ENCODE measurements at regions not wholly inside any gene's neighbourhood (a gene's known extent, or its start where the extent isn't known, plus 50 kb on each side); places are given as distances from the start of the nearest gene placed in this dataset.
A peak's percentile ranks its signal among the peaks of the same experiment; 100 is the strongest.

DNA sequence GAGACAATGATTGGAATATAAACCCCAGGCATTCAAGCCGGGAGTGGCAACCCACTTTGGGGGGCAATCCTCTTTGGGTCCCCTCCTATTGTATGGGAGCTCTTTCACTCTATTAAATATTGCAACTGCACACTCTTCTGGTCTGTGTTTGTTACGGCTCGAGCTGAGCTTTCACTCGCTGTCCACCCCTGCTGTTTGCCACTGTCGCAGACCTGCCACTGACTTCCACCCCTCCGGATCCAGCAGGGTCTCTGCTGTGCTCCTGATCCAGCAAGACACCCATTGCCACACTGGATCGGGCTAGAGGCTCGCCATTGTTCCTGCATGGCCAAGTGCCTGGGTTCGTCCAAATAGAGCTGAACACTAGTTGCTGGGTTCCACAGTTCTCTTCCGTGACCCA lies 222.8 kb upstream of the MANEA start:
- Histone ChIP-seq H3K27me3 (no peaks in the 10 kb centered on the region), H3K36me3 (no peaks in the 10 kb centered on the region), H3K9me3 (no peaks in the 10 kb centered on the region), H3K4me1 (no peaks in the 10 kb centered on the region), H3K4me3 (no peak overlapping the region), H3K27ac (no peak overlapping the region)
- TF ChIP-seq, protein P1, sequence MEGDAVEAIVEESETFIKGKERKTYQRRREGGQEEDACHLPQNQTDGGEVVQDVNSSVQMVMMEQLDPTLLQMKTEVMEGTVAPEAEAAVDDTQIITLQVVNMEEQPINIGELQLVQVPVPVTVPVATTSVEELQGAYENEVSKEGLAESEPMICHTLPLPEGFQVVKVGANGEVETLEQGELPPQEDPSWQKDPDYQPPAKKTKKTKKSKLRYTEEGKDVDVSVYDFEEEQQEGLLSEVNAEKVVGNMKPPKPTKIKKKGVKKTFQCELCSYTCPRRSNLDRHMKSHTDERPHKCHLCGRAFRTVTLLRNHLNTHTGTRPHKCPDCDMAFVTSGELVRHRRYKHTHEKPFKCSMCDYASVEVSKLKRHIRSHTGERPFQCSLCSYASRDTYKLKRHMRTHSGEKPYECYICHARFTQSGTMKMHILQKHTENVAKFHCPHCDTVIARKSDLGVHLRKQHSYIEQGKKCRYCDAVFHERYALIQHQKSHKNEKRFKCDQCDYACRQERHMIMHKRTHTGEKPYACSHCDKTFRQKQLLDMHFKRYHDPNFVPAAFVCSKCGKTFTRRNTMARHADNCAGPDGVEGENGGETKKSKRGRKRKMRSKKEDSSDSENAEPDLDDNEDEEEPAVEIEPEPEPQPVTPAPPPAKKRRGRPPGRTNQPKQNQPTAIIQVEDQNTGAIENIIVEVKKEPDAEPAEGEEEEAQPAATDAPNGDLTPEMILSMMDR (IDR thresholded peaks at IDR 0.05): no peak
- TF ChIP-seq POLR2A (IDR thresholded peaks at IDR 0.05): no peak
- DNase-seq: no peak

DNA sequence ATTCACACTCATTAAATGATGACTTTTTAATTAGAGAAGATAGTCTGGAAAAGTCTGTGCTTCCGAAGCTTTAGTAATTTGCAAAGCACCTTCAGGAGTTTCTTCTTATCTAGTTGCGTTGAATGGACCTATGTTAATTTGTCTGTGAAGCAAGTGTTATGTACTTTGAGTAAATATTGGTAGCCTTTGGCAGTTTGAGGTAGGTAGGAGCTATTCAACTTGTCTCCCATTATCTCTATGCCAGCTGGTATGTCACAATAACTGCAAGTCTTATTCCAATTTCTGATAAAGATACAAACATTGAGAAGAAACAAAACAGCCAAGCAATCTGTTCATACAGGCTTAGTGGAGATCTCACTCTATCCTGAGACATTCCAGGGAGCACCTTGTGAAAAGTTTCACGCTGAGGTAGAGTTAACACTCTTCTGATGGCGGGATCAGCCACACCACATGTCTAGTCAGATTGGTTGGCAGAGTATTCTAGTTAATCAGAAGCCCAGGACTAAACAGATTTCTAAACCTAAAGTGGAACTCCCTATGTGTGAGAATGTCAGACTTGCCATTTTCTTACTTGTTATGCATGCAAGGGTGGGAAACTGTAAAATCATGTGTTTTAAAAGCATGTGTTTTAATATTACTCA lies 219.8 kb upstream of the MANEA start:
- Histone ChIP-seq H3K9me3 (no peaks in the 10 kb centered on the region), H3K4me1 (no peaks in the 10 kb centered on the region), H3K4me3 (no peak overlapping the region), H3K27me3 (no peaks in the 10 kb centered on the region), H3K36me3 (no peaks in the 10 kb centered on the region), H3K27ac (no peak overlapping the region)
- no peak for DNase-seq
- no peak for TF ChIP-seq POLR2A (IDR thresholded peaks at IDR 0.05)
- TF ChIP-seq, protein P1 (IDR thresholded peaks at IDR 0.05): no peak

- no peak for DNase-seq
- no peaks in the 10 kb centered on the region for H3K9me3 ChIP-seq
Observed at GRCh38 chr6:95364016-95364604, 213.2 kb upstream of the MANEA start.

DNA sequence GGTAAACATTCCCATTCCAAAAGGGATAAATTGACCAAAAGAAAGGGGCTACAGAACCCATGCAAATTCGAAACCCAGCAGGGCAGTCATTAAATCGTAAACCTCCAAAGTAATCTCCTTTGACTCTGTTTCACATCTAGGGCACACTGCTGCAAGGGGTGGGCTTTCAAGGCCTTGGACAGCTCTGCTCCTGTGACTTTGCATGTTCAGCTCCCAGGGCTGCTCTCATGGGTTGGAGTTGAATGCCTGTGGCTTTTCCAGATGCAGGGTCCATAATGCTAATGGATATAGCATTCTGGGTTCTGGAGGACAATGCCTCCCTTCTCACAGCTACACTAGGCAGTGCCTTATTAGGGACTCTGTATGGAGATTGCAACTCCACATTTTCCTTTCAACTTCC lies 211.9 kb upstream of the MANEA start:
- no peaks in the 10 kb centered on the region for H3K4me1 ChIP-seq
- H3K27me3 ChIP-seq: no peaks in the 10 kb centered on the region
- DNase-seq: no peak
- no peak overlapping the region for H3K4me3 ChIP-seq
- TF ChIP-seq, protein P1 (IDR thresholded peaks at IDR 0.05): no peak
- TF ChIP-seq POLR2A (IDR thresholded peaks at IDR 0.05): no peak
- H3K36me3 ChIP-seq: no peaks in the 10 kb centered on the region
- no peak overlapping the region for H3K27ac ChIP-seq
- no peaks in the 10 kb centered on the region for H3K9me3 ChIP-seq

More at GRCh38 chr6:95364016-95364604, 213.2 kb upstream of the MANEA start:
- Histone ChIP-seq H3K4me3 (no peak overlapping the region), H3K27ac (no peak overlapping the region), H3K4me1 (no peaks in the 10 kb centered on the region), H3K27me3 (no peaks in the 10 kb centered on the region), H3K36me3 (no peaks in the 10 kb centered on the region)
- TF ChIP-seq, protein P1 (IDR thresholded peaks at IDR 0.05): peak in 4 of 6 experiments; percentile 31 to 48 (median 44)
- no peak for TF ChIP-seq POLR2A (IDR thresholded peaks at IDR 0.05)

GRCh38 chr6:95366414-95366813 lies 210.9 kb upstream of the MANEA start:
- DNase-seq: no peak
- Histone ChIP-seq H3K27ac (no peak overlapping the region), H3K4me3 (no peak overlapping the region), H3K27me3 (no peaks in the 10 kb centered on the region), H3K9me3 (no peaks in the 10 kb centered on the region), H3K36me3 (no peaks in the 10 kb centered on the region), H3K4me1 (no peaks in the 10 kb centered on the region)
- no peak for TF ChIP-seq POLR2A (IDR thresholded peaks at IDR 0.05)
- TF ChIP-seq, protein P1 (IDR thresholded peaks at IDR 0.05): no peak
